Esophagus squamous epithelium (tissue), 4 donors: ENCODE measurements at regions not wholly inside any gene's neighbourhood (a gene's known extent, or its start where the extent isn't known, plus 50 kb on each side); places are given as distances from the start of the nearest gene placed in this dataset.

Experiments used
- CTCF ChIP-seq, 6 experiments: fragments of 450-650 bp in 4 of 6; fragments of 200-600 bp in 2 of 6; sonication (generic) in 2 of 6; IDR thresholded peaks; one replicate each; pipeline ENCODE4 v1.5.1; 2016 to 2019; ENCODE audit warnings: antibody characterized with exemption in 6 of 6, mild to moderate bottlenecking in 4 of 6, moderate library complexity in 4 of 6
- POLR2A ChIP-seq, 4 donors: fragments of 450-650 bp; IDR thresholded peaks; one replicate each; pipeline ENCODE4 v1.6.1; 2017; ENCODE audit warnings: antibody characterized with exemption in 4 of 4, mild to moderate bottlenecking in 4 of 4, moderate library complexity in 3 of 4

- no peak for TF ChIP-seq CTCF (IDR thresholded peaks at IDR 0.05)
- no peak for TF ChIP-seq POLR2A (IDR thresholded peaks at IDR 0.05)
Observed at GRCh38 chr10:111532139-111532538, 455.3 kb downstream of the ADRA2A start.
